Right lobe of liver (tissue), 6 donors: ENCODE measurements at regions not wholly inside any gene's neighbourhood (a gene's known extent, or its start where the extent isn't known, plus 50 kb on each side); places are given as distances from the start of the nearest gene placed in this dataset.
A peak's percentile ranks its signal among the peaks of the same experiment; 100 is the strongest.
"Not testable (repeated sequence)": the region's sequence is repeated elsewhere in the genome, so short reads cannot be mapped to it uniquely, and the experiment has no call there.

Source experiments
- ATAC-seq, 4 donors: fragments of 200-7000 bp; cut with Tn5 transposase; one replicate each; pipeline ENCODE4 v1.9.1; 2020; ENCODE audit warnings: mild to moderate bottlenecking in 4 of 4, moderate library complexity in 4 of 4
- DNase-seq, 3 donors: peaks; one replicate each; pipeline ENCODE4 v3.0.0-alpha.2; 2020
- H3K27ac ChIP-seq, 3 donors: fragments of 200-600 bp; one replicate each; pipeline ENCODE4 v1.8.0; 2022
- H3K27me3 ChIP-seq, 2 donors: fragments of 200-600 bp; one replicate each; pipeline ENCODE4 v1.8.0; 2022
- H3K36me3 ChIP-seq, 4 donors: fragments of 200-600 bp; sonication (generic) in 1 of 4; one replicate each; pipeline versions ENCODE4 v1.5.1 to v1.8.0; 2017 to 2022; ENCODE audit warnings: control low read depth in 1 of 4
- H3K4me1 ChIP-seq, 4 donors: fragments of 200-600 bp; sonication (generic) in 1 of 4; one replicate each; pipeline versions ENCODE4 v1.5.1 to v1.8.0; 2017 to 2022; ENCODE audit warnings: control low read depth in 1 of 4
- H3K4me3 ChIP-seq, 3 donors: fragments of 200-600 bp; one replicate each; pipeline ENCODE4 v1.8.0; 2022
- H3K9me3 ChIP-seq, 4 donors: fragments of 200-600 bp; sonication (generic) in 1 of 4; one replicate each; pipeline versions ENCODE4 v1.5.1 to v1.8.0; 2017 to 2022; ENCODE audit warnings: control low read depth in 1 of 4
- POLR2A ChIP-seq: fragments of 450-650 bp; IDR thresholded peaks from one replicate; pipeline ENCODE4 v1.6.1; 2017; ENCODE audit warnings: antibody characterized with exemption, mild to moderate bottlenecking
- WGBS: methylation state at CpG from one replicate; pipeline ENCODE4 v1.1.6; 2018; ENCODE audit warnings: low coverage, low lambda C conversion rate; ENCODE audit not compliant: insufficient coverage; ENCODE audit errors: missing lambda C conversion rate; 5-methylcytosine and 5-hydroxymethylcytosine counted together
- intact Hi-C, 2 donors: fragments of 100-400 bp; cut with DNase I; formaldehyde crosslinking; loops; one replicate each; pipeline versions ENCODE4 v1.11.2 to v1.14.1; 2022
- TF ChIP-seq, protein P1 (sequence below), 4 donors: fragments of 200-600 bp in 3 of 4; fragments of 450-650 bp in 1 of 4; IDR thresholded peaks; one replicate each; pipeline versions ENCODE4 v1.5.1 to v1.8.0; 2016 to 2022; ENCODE audit warnings: antibody characterized with exemption in 4 of 4, mild to moderate bottlenecking in 2 of 4
- donor health status: DM: no; HTN: yes; CAD: no.
- donor health status: DM: no; HTN: no; CAD: no.
- donor health status: DM: no; HTN: no; CAD: no.
- donor health status: DM: no; HTN: yes; CAD: no.
- donor health status: DM: no; HTN: yes; CAD: no.

DNA sequence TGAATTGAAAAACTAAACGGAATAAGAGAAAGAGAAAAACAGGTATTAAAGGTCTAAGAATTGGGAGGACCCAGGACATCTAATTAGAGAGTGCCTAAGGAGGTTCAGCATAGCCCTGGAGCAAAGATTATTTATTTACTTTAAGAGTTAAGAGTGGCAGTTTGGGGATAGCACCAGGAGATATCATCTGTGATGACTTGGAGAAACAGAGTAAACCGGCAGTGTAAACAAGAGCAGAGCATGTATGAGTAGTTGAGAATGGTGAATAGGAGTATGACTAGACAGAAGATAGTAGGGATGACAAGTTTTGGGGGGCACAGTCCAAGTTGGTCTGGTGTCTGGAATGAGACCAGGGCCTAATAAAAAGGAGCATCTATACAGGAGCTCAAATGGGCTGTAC, 167.9 kb upstream of the JADE1 start:
- H3K4me3 ChIP-seq, H3K27me3 ChIP-seq, H3K27ac ChIP-seq, H3K36me3 ChIP-seq, DNase-seq, H3K9me3 ChIP-seq, intact Hi-C loops, ATAC-seq, H3K4me1 ChIP-seq: not testable (repeated sequence)
- WGBS = 90% methylated on average over 2 of the region's 2 CpGs

DNA sequence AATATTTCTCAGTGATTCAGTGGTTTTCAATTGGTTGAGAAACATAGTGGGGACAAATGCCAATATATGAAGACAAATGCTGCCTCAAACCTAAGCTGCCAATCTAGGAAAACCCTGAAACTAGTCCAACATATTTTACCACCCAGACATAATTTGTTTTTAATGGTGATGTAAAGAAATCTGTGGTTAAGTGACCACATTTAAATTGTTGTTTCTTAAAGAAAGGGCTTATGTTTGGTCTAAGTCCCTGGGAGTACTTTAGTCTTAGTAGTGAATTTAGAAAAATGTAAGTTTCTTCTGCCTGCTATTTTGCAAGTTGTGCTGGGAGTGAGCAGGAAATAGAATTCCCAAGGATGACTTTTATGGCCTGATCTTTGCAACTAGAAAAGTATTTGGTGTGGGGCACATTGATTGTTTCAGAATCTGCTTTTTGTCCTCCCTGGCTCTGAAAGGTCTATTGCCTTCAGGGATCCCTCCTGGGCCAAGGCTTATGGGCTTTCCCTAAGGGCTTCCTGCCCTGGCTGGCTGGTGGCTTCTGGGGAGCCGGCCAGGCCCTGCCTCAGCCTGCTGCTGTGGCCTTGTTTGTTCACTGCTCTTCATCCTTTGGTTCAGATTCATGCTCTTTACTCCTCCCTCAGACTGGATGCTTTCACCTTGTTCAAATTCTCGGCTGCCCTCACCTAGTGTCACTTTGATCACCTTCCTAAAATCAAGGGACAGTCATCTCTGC, 169.8 kb upstream of the JADE1 start:
- Histone ChIP-seq H3K4me1 (no peaks in the 10 kb centered on the region), H3K27ac (no peak overlapping the region), H3K36me3 (no peaks in the 10 kb centered on the region), H3K9me3 (no peaks in the 10 kb centered on the region), H3K27me3 (no peaks in the 10 kb centered on the region), H3K4me3 (no peak overlapping the region)
- 46% methylated on average over 2 of the region's 2 CpGs for WGBS
- no peak for DNase-seq
- TF ChIP-seq, protein P1, sequence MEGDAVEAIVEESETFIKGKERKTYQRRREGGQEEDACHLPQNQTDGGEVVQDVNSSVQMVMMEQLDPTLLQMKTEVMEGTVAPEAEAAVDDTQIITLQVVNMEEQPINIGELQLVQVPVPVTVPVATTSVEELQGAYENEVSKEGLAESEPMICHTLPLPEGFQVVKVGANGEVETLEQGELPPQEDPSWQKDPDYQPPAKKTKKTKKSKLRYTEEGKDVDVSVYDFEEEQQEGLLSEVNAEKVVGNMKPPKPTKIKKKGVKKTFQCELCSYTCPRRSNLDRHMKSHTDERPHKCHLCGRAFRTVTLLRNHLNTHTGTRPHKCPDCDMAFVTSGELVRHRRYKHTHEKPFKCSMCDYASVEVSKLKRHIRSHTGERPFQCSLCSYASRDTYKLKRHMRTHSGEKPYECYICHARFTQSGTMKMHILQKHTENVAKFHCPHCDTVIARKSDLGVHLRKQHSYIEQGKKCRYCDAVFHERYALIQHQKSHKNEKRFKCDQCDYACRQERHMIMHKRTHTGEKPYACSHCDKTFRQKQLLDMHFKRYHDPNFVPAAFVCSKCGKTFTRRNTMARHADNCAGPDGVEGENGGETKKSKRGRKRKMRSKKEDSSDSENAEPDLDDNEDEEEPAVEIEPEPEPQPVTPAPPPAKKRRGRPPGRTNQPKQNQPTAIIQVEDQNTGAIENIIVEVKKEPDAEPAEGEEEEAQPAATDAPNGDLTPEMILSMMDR (IDR thresholded peaks at IDR 0.05) = no peak
- no peak for TF ChIP-seq POLR2A
- no peak for ATAC-seq
- intact Hi-C loops = no loop called here

DNA sequence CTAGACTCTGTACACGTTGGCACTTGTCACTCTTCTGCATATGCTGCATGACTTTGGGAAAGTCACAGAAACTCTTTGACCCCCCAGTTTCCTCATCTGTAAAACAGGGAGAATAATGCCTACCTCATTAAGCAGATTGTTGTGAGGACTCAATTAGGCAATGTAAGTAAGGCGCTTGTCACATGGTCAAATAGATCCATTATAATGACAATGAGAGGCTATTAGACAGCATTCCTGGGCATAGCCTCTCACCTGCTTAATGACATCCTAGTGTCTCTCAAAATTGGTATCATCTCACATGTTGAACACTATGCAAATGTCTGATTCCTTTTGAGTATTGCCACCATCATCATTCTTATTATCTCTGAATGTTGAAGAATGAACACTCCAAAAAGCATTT, 172.6 kb upstream of the JADE1 start:
- WGBS = 74% methylated on average over 2 of the region's 2 CpGs
- TF ChIP-seq, protein P1 (IDR thresholded peaks at IDR 0.05) = no peak
- no peaks in the 10 kb centered on the region for H3K9me3 ChIP-seq
- no peaks in the 10 kb centered on the region for H3K27me3 ChIP-seq
- no peaks in the 10 kb centered on the region for H3K4me1 ChIP-seq
- DNase-seq (no peak), ATAC-seq (no peak)
- no peak overlapping the region for H3K4me3 ChIP-seq
- H3K36me3 ChIP-seq = no peaks in the 10 kb centered on the region
- intact Hi-C loops = no loop called here
- no peak overlapping the region for H3K27ac ChIP-seq

DNA sequence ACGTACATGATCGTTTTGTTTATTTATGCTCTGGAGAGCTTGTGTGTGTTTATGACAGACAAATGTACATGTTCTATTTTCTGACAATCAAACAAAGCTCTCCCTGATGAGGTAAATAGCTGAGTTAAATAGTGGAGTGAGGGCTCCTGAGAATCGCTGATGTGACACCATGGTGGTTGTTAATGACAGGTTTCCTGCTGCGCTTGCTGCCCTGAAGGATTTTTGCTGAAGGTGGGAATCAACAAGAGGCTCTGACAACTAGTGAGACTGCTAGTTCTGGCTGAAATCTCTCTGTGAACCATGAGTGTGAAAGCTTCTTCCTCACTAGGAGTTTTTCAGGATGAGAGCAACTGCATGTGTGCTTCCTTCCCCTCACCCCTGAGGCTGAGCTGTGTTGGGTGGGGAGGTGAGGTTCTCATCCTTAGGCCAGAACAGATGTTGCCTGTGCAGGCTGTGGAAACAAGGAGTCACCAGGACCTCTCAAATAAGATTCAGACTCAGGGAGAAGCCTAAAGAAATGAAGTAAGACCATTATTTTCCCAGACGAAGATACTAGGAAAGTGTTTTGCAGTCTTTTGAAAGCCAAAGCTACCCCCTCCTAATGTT, 173.4 kb upstream of the JADE1 start:
- no peak overlapping the region for H3K27ac ChIP-seq
- TF ChIP-seq, protein P1 (IDR thresholded peaks at IDR 0.05) = no peak
- no peak for TF ChIP-seq POLR2A
- ATAC-seq = peak in 1 of 4 donors; percentile 10

DNA sequence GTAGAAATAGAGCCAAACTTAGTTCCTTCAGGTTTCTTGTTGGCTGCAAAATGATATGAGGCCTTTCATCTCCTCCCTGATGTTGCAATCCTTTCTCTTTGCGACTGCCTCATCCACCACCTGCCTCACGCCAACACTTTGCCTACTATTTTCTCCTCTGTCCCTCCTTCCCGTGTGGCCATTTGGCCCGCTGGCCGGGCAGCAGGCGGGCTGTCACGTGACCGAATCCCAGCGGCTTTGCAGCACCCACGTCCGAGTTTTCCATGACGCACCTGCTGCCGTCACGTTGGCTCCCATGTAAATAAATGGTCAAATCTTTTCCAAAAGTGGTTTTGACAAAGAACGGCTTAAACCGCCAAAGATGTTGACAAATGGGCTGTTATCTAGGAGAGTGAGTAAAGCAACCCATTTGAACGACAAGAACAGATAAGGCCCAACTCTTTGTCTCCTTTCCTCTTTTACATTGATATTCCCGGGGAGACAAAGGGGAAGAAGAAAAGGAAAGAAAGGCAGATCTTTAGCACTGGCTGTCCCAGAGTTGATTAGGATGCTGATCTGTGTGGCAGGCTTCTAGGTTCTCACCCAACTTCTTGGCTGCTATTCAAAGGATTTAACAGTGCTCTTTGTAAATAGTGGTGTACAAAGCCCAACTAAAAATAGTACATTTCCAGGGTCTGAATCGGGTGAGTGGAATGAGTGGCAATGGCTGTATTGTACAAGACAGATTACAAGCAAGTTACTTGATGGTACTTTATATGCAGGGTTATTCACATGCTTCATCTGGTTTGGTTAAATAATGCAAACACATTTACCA, 174.2 kb upstream of the JADE1 start:
- Histone ChIP-seq H3K4me3 (peak overlapping the region in 1 of 3 donors; percentile 27), H3K27me3 (no peaks in the 10 kb centered on the region), H3K27ac (no peak overlapping the region), H3K4me1 (no peaks in the 10 kb centered on the region), H3K36me3 (no peaks in the 10 kb centered on the region), H3K9me3 (no peaks in the 10 kb centered on the region)
- intact Hi-C loops = no loop called here
- WGBS = 22% methylated on average over 19 of the region's 19 CpGs
- peak; percentile 64 to 87 (median 80) for ATAC-seq
- TF ChIP-seq, protein P1 (IDR thresholded peaks at IDR 0.05) = no peak
- DNase-seq = peak; percentile 69 to 88 (median 69)

More for the DNA sequence above, 173.4 kb upstream of the JADE1 start:
- no peaks in the 10 kb centered on the region for H3K4me1 ChIP-seq
- H3K27me3 ChIP-seq = no peaks in the 10 kb centered on the region
- no peaks in the 10 kb centered on the region for H3K36me3 ChIP-seq
- no peaks in the 10 kb centered on the region for H3K9me3 ChIP-seq
- H3K4me3 ChIP-seq = no peak overlapping the region
- intact Hi-C loops = no loop called here
- WGBS = 50% methylated on average over 5 of the region's 5 CpGs
- no peak for DNase-seq
